MM.1S (cell line): ENCODE measurements at regions not wholly inside any gene's neighbourhood (a gene's known extent, or its start where the extent isn't known, plus 50 kb on each side); places are given as distances from the start of the nearest gene placed in this dataset.

Source experiments
- DNase-seq: peaks from one replicate; pipeline ENCODE4 v3.0.0-alpha.2; 2015
- H2AFZ ChIP-seq: fragments of 300-600 bp; sonication (generic); 2 replicates; pipeline ENCODE4 v1.6.0; 2016; ENCODE audit warnings: antibody characterized with exemption, low read length
- H3F3A ChIP-seq: fragments of 300-600 bp; sonication (generic); 2 replicates; pipeline ENCODE4 v1.6.1; 2016; ENCODE audit warnings: mild to moderate bottlenecking, antibody characterized with exemption, low read length, moderate library complexity, mixed read lengths; ENCODE audit not compliant: insufficient read depth
- H3K27ac ChIP-seq: fragments of 300-600 bp; sonication (generic); 2 replicates; pipeline ENCODE4 v1.5.1; 2016; ENCODE audit warnings: mild to moderate bottlenecking, low read length
- H3K27me3 ChIP-seq: fragments of 300-600 bp; sonication (generic); replicated peaks from 2 replicates; pipeline ENCODE4 v1.6.0; 2016; ENCODE audit warnings: low read length; ENCODE audit not compliant: insufficient read depth
- H3K36me3 ChIP-seq: fragments of 300-600 bp; sonication (generic); replicated peaks from 2 replicates; pipeline ENCODE4 v1.6.1; 2016; ENCODE audit warnings: mild to moderate bottlenecking, low read length, mixed read lengths; ENCODE audit not compliant: insufficient read depth
- H3K4me1 ChIP-seq: fragments of 300-600 bp; sonication (generic); 2 replicates; pipeline ENCODE4 v1.6.1; 2016; ENCODE audit warnings: low read length, mixed read lengths
- H3K4me2 ChIP-seq: fragments of 300-600 bp; sonication (generic); 2 replicates; pipeline ENCODE4 v1.6.0; 2016; ENCODE audit warnings: low read depth, low read length
- H3K4me3 ChIP-seq: fragments of 300-600 bp; sonication (generic); 2 replicates; pipeline ENCODE4 v1.5.1; 2016; ENCODE audit warnings: low read length, mixed read lengths
- H3K79me2 ChIP-seq: fragments of 300-600 bp; sonication (generic); 2 replicates; pipeline ENCODE4 v1.6.1; 2016; ENCODE audit warnings: mixed run types, low read length, mixed read lengths
- H3K9ac ChIP-seq: fragments of 300-600 bp; sonication (generic); 2 replicates; pipeline ENCODE4 v1.6.1; 2016; ENCODE audit warnings: low read length, mixed read lengths
- H3K9me2 ChIP-seq: fragments of 300-600 bp; sonication (generic); replicated peaks from 2 replicates; pipeline ENCODE4 v1.6.1; 2016; ENCODE audit warnings: mild to moderate bottlenecking, low read length, mixed read lengths; ENCODE audit not compliant: insufficient read depth
- H3K9me3 ChIP-seq: fragments of 300-600 bp; sonication (generic); replicated peaks from 2 replicates; pipeline ENCODE4 v1.6.1; 2016; ENCODE audit warnings: mild to moderate bottlenecking, low read length, mixed read lengths; ENCODE audit not compliant: insufficient read depth
- H4K20me1 ChIP-seq: fragments of 300-600 bp; sonication (generic); 2 replicates; pipeline ENCODE4 v1.6.1; 2016; ENCODE audit warnings: mild to moderate bottlenecking, low read length, moderate library complexity, mixed read lengths; ENCODE audit not compliant: insufficient read depth
- CTCF ChIP-seq: fragments of 300-600 bp; sonication (generic); IDR thresholded peaks from 2 replicates; pipeline ENCODE4 v1.5.1; 2016; ENCODE audit warnings: antibody characterized with exemption, low read length, mixed read lengths
- EZH2 ChIP-seq: fragments of 300-600 bp; sonication (generic); optimal IDR thresholded peaks from 2 replicates; pipeline ENCODE3; 2017; ENCODE audit warnings: low read depth, mild to moderate bottlenecking, antibody characterized with exemption, low read length, mixed read lengths
- EZH2phosphoT487 ChIP-seq: fragments of 300-600 bp; sonication (generic); IDR thresholded peaks from 2 replicates; pipeline ENCODE4 v1.6.1; 2018; ENCODE audit warnings: antibody characterized with exemption, low read length

GRCh38 chr5:125668884-125669283 lies 754.3 kb upstream of the GRAMD2B start:
- Histone ChIP-seq H3K9ac (no peak overlapping the region), H3K9me2 (no peaks in the 10 kb centered on the region), H3K79me2 (no peaks in the 10 kb centered on the region), H3K27me3 (no peaks in the 10 kb centered on the region), H3K4me3 (no peak overlapping the region), H3K36me3 (no peaks in the 10 kb centered on the region), H4K20me1 (no peaks in the 10 kb centered on the region), H3K27ac (peak overlapping the region; percentile 33; the same call in 1 of the 2 replicates), H3K4me2 (no peak overlapping the region), H3F3A (no peaks in the 10 kb centered on the region), H3K4me1 (peaks cover 10% of the 10 kb centered on the region), H2AFZ (0 out of 2 replicates have a peak overlapping the region, but pooled peaks have one; percentile 2), H3K9me3 (no peaks in the 10 kb centered on the region)
- TF ChIP-seq CTCF (no peak), EZH2 (no peak), EZH2phosphoT487 (no peak)
- DNase-seq: peak; percentile 76

GRCh38 chr5:125673359-125673950 lies 749.8 kb upstream of the GRAMD2B start:
- Histone ChIP-seq H3F3A (no peaks in the 10 kb centered on the region), H3K27ac (no peak overlapping the region), H3K4me1 (peaks cover 8% of the 10 kb centered on the region), H3K9ac (no peak overlapping the region), H3K9me3 (no peaks in the 10 kb centered on the region), H3K79me2 (no peaks in the 10 kb centered on the region), H3K9me2 (no peaks in the 10 kb centered on the region), H3K4me3 (no peak overlapping the region), H3K4me2 (no peak overlapping the region), H4K20me1 (no peaks in the 10 kb centered on the region), H3K27me3 (no peaks in the 10 kb centered on the region), H3K36me3 (no peaks in the 10 kb centered on the region), H2AFZ (no peak overlapping the region)
- TF ChIP-seq EZH2phosphoT487: no peak
- TF ChIP-seq EZH2: no peak
- no peak for TF ChIP-seq CTCF
- DNase-seq: no peak

GRCh38 chr5:125679522-125679921 lies 743.7 kb upstream of the GRAMD2B start:
- Histone ChIP-seq H3K9me3 (no peaks in the 10 kb centered on the region), H4K20me1 (no peaks in the 10 kb centered on the region), H3K4me1 (no peaks in the 10 kb centered on the region), H3K27me3 (no peaks in the 10 kb centered on the region), H3K4me2 (no peak overlapping the region), H3K4me3 (no peak overlapping the region), H3K9me2 (no peaks in the 10 kb centered on the region), H3K27ac (no peak overlapping the region), H3K36me3 (no peaks in the 10 kb centered on the region), H3K79me2 (no peaks in the 10 kb centered on the region), H2AFZ (no peak overlapping the region), H3F3A (no peaks in the 10 kb centered on the region), H3K9ac (no peak overlapping the region)
- DNase-seq: no peak
- TF ChIP-seq CTCF (no peak), EZH2 (no peak), EZH2phosphoT487 (no peak)
